SK-N-SH (cell line): ENCODE measurements at regions not wholly inside any gene's neighbourhood (a gene's known extent, or its start where the extent isn't known, plus 50 kb on each side); places are given as distances from the start of the nearest gene placed in this dataset.

Experiments
- CHD2 ChIP-seq: fragments of 150-350 bp; IDR thresholded peaks from 2 replicates; pipeline ENCODE4 v1.6.1; 2018; ENCODE audit warnings: low read length; ENCODE audit not compliant: partially characterized antibody
- EP300 ChIP-seq, 2 experiments: IDR thresholded peaks; 2 replicates each; pipeline versions ENCODE4 v1.4.0 to v1.6.1; 2012; ENCODE audit warnings: borderline replicate concordance in 1 of 2, low read depth in 1 of 2, low read length in 1 of 2
- GABPA ChIP-seq: IDR thresholded peaks from 2 replicates; pipeline ENCODE4 v1.4.0; 2012; ENCODE audit warnings: low read depth, mild to moderate bottlenecking
- JUND ChIP-seq: IDR thresholded peaks from 2 replicates; pipeline ENCODE4 v1.4.0; 2012
- NRF1 ChIP-seq: IDR thresholded peaks from 2 replicates; pipeline ENCODE4 v1.6.1; 2012; ENCODE audit warnings: low read depth, mild to moderate bottlenecking, low read length
- RAD21 ChIP-seq: IDR thresholded peaks from 2 replicates; pipeline ENCODE4 v1.6.1; 2012; ENCODE audit warnings: mild to moderate bottlenecking, low read length
- RFX5 ChIP-seq: IDR thresholded peaks from 2 replicates; pipeline ENCODE4 v1.6.1; 2012; ENCODE audit warnings: mild to moderate bottlenecking, improper control_type of control experiment, low read length
- TEAD4 ChIP-seq: IDR thresholded peaks from 2 replicates; pipeline ENCODE4 v1.4.0; 2012; ENCODE audit warnings: mild to moderate bottlenecking, borderline replicate concordance; ENCODE audit not compliant: insufficient read depth
- TF ChIP-seq, protein P1 (sequence below): fragments of 200-600 bp; sonication (generic); IDR thresholded peaks from 2 replicates; pipeline ENCODE4 v1.6.1; 2017; ENCODE audit warnings: antibody characterized with exemption, mild to moderate bottlenecking, moderate library complexity
- TF ChIP-seq, protein P2 (sequence below): IDR thresholded peaks from 2 replicates; pipeline ENCODE4 v1.4.0; 2012; ENCODE audit warnings: low read depth
- TF ChIP-seq, protein P3 (sequence below): fragments of 150-350 bp; IDR thresholded peaks from 2 replicates; pipeline ENCODE4 v1.6.1; 2017; ENCODE audit warnings: antibody characterized with exemption, low read length, low read depth, borderline replicate concordance

DNA sequence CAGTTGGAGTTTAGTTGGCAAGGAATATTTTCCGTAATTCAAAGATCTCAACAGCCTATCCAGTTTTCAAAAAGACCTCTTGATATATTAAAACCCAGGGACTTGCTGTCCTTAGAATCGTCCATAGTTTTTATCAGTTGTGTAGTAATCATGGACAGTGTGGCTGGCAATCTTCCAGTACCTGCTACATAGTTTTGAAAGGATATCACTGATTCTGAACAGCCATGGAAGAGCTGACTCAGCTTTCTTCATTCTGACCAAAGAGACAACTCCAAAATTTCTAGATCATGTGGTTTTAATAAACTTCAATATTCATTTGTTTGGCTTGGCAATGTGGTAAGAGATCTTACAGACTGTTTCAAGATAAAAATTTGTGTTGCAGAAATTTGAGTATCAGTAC is 616.7 kb downstream of the TDRD15 start:
- no peak for TF ChIP-seq JUND
- TF ChIP-seq, protein P1, sequence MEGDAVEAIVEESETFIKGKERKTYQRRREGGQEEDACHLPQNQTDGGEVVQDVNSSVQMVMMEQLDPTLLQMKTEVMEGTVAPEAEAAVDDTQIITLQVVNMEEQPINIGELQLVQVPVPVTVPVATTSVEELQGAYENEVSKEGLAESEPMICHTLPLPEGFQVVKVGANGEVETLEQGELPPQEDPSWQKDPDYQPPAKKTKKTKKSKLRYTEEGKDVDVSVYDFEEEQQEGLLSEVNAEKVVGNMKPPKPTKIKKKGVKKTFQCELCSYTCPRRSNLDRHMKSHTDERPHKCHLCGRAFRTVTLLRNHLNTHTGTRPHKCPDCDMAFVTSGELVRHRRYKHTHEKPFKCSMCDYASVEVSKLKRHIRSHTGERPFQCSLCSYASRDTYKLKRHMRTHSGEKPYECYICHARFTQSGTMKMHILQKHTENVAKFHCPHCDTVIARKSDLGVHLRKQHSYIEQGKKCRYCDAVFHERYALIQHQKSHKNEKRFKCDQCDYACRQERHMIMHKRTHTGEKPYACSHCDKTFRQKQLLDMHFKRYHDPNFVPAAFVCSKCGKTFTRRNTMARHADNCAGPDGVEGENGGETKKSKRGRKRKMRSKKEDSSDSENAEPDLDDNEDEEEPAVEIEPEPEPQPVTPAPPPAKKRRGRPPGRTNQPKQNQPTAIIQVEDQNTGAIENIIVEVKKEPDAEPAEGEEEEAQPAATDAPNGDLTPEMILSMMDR: no peak
- no peak; a peak in 1 of 4 replicates for TF ChIP-seq EP300 (IDR thresholded peaks at IDR 0.05; ENCODE audit: borderline replicate concordance in 1 of 2, low read depth in 1 of 2, low read length in 1 of 2)
- TF ChIP-seq CHD2: no peak
- TF ChIP-seq RAD21: no peak
- no peak for TF ChIP-seq NRF1
- no peak for TF ChIP-seq TEAD4
- TF ChIP-seq, protein P2, sequence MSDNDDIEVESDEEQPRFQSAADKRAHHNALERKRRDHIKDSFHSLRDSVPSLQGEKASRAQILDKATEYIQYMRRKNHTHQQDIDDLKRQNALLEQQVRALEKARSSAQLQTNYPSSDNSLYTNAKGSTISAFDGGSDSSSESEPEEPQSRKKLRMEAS: no peak
- TF ChIP-seq GABPA: no peak
- no peak for TF ChIP-seq RFX5
- TF ChIP-seq, protein P3, sequence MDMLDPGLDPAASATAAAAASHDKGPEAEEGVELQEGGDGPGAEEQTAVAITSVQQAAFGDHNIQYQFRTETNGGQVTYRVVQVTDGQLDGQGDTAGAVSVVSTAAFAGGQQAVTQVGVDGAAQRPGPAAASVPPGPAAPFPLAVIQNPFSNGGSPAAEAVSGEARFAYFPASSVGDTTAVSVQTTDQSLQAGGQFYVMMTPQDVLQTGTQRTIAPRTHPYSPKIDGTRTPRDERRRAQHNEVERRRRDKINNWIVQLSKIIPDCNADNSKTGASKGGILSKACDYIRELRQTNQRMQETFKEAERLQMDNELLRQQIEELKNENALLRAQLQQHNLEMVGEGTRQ: no peak
